Liver (tissue), 7 donors: ENCODE measurements at regions not wholly inside any gene's neighbourhood (a gene's known extent, or its start where the extent isn't known, plus 50 kb on each side); places are given as distances from the start of the nearest gene placed in this dataset.

Experiments used
- DNase-seq: peaks from one replicate; pipeline ENCODE4 v3.0.0-alpha.2; 2017; ENCODE audit warnings: low spot score
- H3K27ac ChIP-seq, 2 donors: one replicate each; pipeline ENCODE4 v1.7.0; 2013; ENCODE audit warnings: inconsistent platforms in 2 of 2, low read length in 2 of 2, control low read depth in 1 of 2, low read depth in 1 of 2, mild to moderate bottlenecking in 1 of 2
- H3K27me3 ChIP-seq, 4 donors: one replicate each; pipeline versions ENCODE4 v1.6.1 to v1.7.0; 2013; ENCODE audit warnings: low read length in 3 of 4, inconsistent platforms in 1 of 4, mild to moderate bottlenecking in 1 of 4, moderate library complexity in 1 of 4; ENCODE audit not compliant: control insufficient read depth in 4 of 4, insufficient read depth in 4 of 4
- H3K36me3 ChIP-seq, 4 donors: one replicate each; pipeline versions ENCODE4 v1.6.1 to v1.7.0; 2013; ENCODE audit warnings: low read length in 3 of 4, mild to moderate bottlenecking in 3 of 4, low read depth in 1 of 4, moderate library complexity in 1 of 4; ENCODE audit not compliant: control insufficient read depth in 4 of 4, insufficient read depth in 3 of 4
- H3K4me1 ChIP-seq, 4 donors: one replicate each; pipeline versions ENCODE4 v1.6.1 to v1.7.0; 2013; ENCODE audit warnings: low read length in 3 of 4, mild to moderate bottlenecking in 3 of 4, moderate library complexity in 1 of 4; ENCODE audit not compliant: control insufficient read depth in 4 of 4, insufficient read depth in 4 of 4
- H3K4me3 ChIP-seq, 3 donors: one replicate each; pipeline versions ENCODE4 v1.6.1 to v1.7.0; 2013; ENCODE audit warnings: low read length in 3 of 3, control low read depth in 1 of 3, low read depth in 1 of 3, mild to moderate bottlenecking in 1 of 3
- H3K9ac ChIP-seq, 2 donors: one replicate each; pipeline ENCODE4 v1.7.0; 2013; ENCODE audit warnings: low read length in 2 of 2, mild to moderate bottlenecking in 2 of 2, moderate library complexity in 2 of 2, control low read depth in 1 of 2, low read depth in 1 of 2
- H3K9me3 ChIP-seq, 4 donors: one replicate each; pipeline versions ENCODE4 v1.6.1 to v1.7.0; 2013; ENCODE audit warnings: low read length in 3 of 4; ENCODE audit not compliant: control insufficient read depth in 4 of 4
- ATF3 ChIP-seq: IDR thresholded peaks from 2 replicates; pipeline ENCODE4 v1.6.1; 2016; ENCODE audit warnings: antibody characterized with exemption
- EGR1 ChIP-seq, 2 donors: IDR thresholded peaks; 2 replicates each; pipeline ENCODE4 v1.6.1; 2016 to 2018; ENCODE audit warnings: antibody characterized with exemption in 2 of 2, low read depth in 2 of 2
- FOXA1 ChIP-seq: IDR thresholded peaks from 2 replicates; pipeline ENCODE4 v1.6.1; 2016; ENCODE audit warnings: antibody characterized with exemption
- GABPA ChIP-seq, 2 donors: IDR thresholded peaks in 1 of 2; conservative IDR thresholded peaks in 1 of 2; 2 replicates each; pipeline ENCODE4 v1.6.1; 2016; ENCODE audit warnings: antibody characterized with exemption in 2 of 2, mild to moderate bottlenecking in 1 of 2, moderate library complexity in 1 of 2
- HNF4A ChIP-seq, 2 donors: conservative IDR thresholded peaks; 2 replicates each; pipeline ENCODE4 v1.6.1; 2016; ENCODE audit warnings: antibody characterized with exemption in 2 of 2, mild to moderate bottlenecking in 2 of 2
- HNF4G ChIP-seq: IDR thresholded peaks from 2 replicates; pipeline ENCODE4 v1.6.1; 2016; ENCODE audit warnings: antibody characterized with exemption
- JUND ChIP-seq, 2 donors: IDR thresholded peaks; 2 replicates each; pipeline ENCODE4 v1.6.1; 2016; ENCODE audit warnings: antibody characterized with exemption in 2 of 2
- MAX ChIP-seq: IDR thresholded peaks from 2 replicates; pipeline ENCODE4 v1.6.1; 2016; ENCODE audit warnings: antibody characterized with exemption
- NR2F2 ChIP-seq: IDR thresholded peaks from 2 replicates; pipeline ENCODE4 v1.6.1; 2016; ENCODE audit warnings: antibody characterized with exemption
- RAD21 ChIP-seq, 2 donors: IDR thresholded peaks; 2 replicates each; pipeline ENCODE4 v1.6.1; 2016; ENCODE audit warnings: antibody characterized with exemption in 2 of 2, mild to moderate bottlenecking in 2 of 2
- RXRA ChIP-seq, 2 donors: IDR thresholded peaks; 2 replicates each; pipeline ENCODE4 v1.6.1; 2017 to 2018; ENCODE audit warnings: antibody characterized with exemption in 2 of 2, mild to moderate bottlenecking in 1 of 2
- SP1 ChIP-seq: IDR thresholded peaks from 2 replicates; pipeline ENCODE4 v1.6.1; 2018; ENCODE audit warnings: antibody characterized with exemption, mild to moderate bottlenecking
- TAF1 ChIP-seq: conservative IDR thresholded peaks from 2 replicates; pipeline ENCODE4 v1.6.1; 2016; ENCODE audit warnings: antibody characterized with exemption, mild to moderate bottlenecking
- YY1 ChIP-seq: IDR thresholded peaks from 2 replicates; pipeline ENCODE4 v1.6.1; 2016; ENCODE audit warnings: antibody characterized with exemption, mild to moderate bottlenecking
- ZBTB33 ChIP-seq: IDR thresholded peaks from 2 replicates; pipeline ENCODE4 v1.6.1; 2016; ENCODE audit warnings: antibody characterized with exemption
- TF ChIP-seq, protein P1 (sequence below): fragments of 150-350 bp; IDR thresholded peaks from 2 replicates; pipeline ENCODE4 v1.5.1; 2017; ENCODE audit warnings: improper control_type of control experiment, low read depth, low read length; ENCODE audit not compliant: missing input control
- TF ChIP-seq, protein P2 (sequence below): IDR thresholded peaks from 2 replicates; pipeline ENCODE4 v1.6.1; 2016; ENCODE audit warnings: antibody characterized with exemption, mild to moderate bottlenecking
- donor health status: healthy.
- donor health status: healthy.
- donor health status: healthy.
- donor health status: healthy.

- H3K36me3 ChIP-seq: no peaks in the 10 kb centered on the region
- no peaks in the 10 kb centered on the region for H3K27me3 ChIP-seq
- no peak overlapping the region for H3K27ac ChIP-seq
- H3K4me3 ChIP-seq: no peak overlapping the region
- H3K4me1 ChIP-seq: no peaks in the 10 kb centered on the region
- no peak for DNase-seq
- peaks cover 0 to 4% (median 0%) of the 10 kb centered on the region in 4 donors for H3K9me3 ChIP-seq
- TF ChIP-seq HNF4G (no peak), JUND (IDR thresholded peaks at IDR 0.05) (no peak), ATF3 (no peak), TAF1 (no peak), GABPA (IDR thresholded peaks at IDR 0.05 in 1 of 2, conservative IDR thresholded peaks at IDR 0.05 in 1 of 2) (no peak), HNF4A (conservative IDR thresholded peaks at IDR 0.05) (no peak), YY1 (no peak), NR2F2 (no peak), EGR1 (IDR thresholded peaks at IDR 0.05; ENCODE audit: low read depth in 2 of 2) (no peak), FOXA1 (no peak), RAD21 (IDR thresholded peaks at IDR 0.05) (no peak), RXRA (IDR thresholded peaks at IDR 0.05) (no peak), MAX (no peak), SP1 (no peak), ZBTB33 (no peak)
- TF ChIP-seq, protein P1, sequence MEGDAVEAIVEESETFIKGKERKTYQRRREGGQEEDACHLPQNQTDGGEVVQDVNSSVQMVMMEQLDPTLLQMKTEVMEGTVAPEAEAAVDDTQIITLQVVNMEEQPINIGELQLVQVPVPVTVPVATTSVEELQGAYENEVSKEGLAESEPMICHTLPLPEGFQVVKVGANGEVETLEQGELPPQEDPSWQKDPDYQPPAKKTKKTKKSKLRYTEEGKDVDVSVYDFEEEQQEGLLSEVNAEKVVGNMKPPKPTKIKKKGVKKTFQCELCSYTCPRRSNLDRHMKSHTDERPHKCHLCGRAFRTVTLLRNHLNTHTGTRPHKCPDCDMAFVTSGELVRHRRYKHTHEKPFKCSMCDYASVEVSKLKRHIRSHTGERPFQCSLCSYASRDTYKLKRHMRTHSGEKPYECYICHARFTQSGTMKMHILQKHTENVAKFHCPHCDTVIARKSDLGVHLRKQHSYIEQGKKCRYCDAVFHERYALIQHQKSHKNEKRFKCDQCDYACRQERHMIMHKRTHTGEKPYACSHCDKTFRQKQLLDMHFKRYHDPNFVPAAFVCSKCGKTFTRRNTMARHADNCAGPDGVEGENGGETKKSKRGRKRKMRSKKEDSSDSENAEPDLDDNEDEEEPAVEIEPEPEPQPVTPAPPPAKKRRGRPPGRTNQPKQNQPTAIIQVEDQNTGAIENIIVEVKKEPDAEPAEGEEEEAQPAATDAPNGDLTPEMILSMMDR: no peak
- TF ChIP-seq, protein P2, sequence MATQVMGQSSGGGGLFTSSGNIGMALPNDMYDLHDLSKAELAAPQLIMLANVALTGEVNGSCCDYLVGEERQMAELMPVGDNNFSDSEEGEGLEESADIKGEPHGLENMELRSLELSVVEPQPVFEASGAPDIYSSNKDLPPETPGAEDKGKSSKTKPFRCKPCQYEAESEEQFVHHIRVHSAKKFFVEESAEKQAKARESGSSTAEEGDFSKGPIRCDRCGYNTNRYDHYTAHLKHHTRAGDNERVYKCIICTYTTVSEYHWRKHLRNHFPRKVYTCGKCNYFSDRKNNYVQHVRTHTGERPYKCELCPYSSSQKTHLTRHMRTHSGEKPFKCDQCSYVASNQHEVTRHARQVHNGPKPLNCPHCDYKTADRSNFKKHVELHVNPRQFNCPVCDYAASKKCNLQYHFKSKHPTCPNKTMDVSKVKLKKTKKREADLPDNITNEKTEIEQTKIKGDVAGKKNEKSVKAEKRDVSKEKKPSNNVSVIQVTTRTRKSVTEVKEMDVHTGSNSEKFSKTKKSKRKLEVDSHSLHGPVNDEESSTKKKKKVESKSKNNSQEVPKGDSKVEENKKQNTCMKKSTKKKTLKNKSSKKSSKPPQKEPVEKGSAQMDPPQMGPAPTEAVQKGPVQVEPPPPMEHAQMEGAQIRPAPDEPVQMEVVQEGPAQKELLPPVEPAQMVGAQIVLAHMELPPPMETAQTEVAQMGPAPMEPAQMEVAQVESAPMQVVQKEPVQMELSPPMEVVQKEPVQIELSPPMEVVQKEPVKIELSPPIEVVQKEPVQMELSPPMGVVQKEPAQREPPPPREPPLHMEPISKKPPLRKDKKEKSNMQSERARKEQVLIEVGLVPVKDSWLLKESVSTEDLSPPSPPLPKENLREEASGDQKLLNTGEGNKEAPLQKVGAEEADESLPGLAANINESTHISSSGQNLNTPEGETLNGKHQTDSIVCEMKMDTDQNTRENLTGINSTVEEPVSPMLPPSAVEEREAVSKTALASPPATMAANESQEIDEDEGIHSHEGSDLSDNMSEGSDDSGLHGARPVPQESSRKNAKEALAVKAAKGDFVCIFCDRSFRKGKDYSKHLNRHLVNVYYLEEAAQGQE: no peak
- no peak overlapping the region for H3K9ac ChIP-seq
Measured at GRCh38 chr2:180705122-180705521, 275.3 kb upstream of the UBE2E3 start.
